ENCODE measurements at regions not wholly inside any gene's neighbourhood (a gene's known extent, or its start where the extent isn't known, plus 50 kb on each side); places are given as distances from the start of the nearest gene placed in this dataset.
A peak's percentile ranks its signal among the peaks of the same experiment; 100 is the strongest.
"Not testable (repeated sequence)": the region's sequence is repeated elsewhere in the genome, so short reads cannot be mapped to it uniquely, and the experiment has no call there.

DNA sequence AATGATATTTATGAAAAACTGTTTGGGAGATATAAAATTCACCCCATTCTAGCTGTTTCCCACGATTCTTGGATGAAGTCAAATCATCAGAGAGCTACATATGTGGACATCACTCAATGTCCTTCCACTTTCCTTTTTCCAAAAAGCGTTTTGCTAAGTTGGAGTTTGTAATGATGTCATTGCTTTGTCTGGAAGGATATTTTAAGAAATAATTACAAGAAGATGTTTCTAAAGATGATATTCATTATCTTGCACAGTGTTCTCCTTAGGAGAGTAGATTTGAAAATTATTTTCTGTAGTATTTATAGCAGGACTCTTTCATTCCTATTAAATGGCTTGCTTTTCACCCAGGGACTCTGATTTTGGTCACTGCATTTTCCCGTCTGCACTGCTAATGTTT, 851.2 kb downstream of the EFNB2 start:
- DNase-seq (ENCODE audit: low spot score): no peak

DNA sequence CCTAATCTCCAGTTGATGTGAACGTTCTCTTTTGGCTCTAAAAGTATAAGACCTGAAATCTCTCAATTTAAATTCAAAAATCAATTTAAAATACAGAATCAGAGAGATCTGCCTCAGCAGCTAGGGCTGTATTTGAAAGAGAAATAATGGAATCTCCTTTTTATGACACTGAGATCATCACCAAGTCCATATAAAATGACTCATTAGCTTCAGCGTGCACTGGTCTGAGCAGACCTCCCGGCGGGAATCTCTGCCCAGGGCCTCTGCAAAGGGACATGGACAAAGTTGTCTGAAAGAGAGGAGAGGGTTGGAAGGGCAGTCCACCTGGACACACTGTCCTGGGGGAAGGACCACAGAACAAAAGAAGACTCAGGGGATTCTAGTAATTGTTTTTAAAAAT, 855.6 kb downstream of the EFNB2 start:
- DNase-seq (ENCODE audit: low spot score): no peak

DNA sequence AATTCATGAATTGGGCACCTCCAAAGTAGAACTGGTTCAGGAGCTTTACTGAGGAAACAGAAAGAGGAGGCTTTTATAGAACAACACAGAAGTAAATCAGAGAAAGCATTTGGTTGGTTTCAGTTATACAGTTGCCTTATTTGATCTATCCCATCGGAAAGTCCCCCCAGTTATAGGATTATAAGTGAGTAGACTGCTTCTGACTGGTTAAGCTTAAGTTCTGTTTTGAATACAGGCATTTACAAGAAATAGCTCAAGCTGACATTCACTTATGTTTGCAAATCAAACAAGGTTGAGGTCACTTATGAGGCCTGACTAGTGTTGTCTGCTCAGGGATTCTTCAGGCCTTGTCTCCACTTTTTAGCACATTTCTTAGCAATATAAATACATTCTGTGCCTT, 857.4 kb downstream of the EFNB2 start:
- no peak for DNase-seq (ENCODE audit: low spot score)

DNA sequence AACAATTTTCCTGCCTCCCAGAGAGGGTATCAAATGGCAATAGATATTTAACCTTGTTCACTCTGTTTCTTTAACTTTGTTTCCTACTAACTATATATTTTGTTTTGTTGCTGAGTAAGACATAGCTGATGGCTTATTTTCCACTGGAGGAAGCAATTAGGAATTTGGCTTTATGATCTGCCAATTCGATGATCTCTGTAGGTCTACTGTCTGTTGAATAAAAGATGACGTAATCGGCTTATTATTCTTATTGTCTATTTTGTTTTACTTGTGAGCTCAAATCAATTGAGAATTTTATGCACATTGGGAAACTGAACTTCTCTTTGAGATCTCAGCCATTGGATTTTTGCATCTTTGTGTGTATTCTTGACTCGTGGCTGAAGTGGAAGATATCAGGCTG, 862.6 kb downstream of the EFNB2 start:
- no peak for DNase-seq (ENCODE audit: low spot score)

DNA sequence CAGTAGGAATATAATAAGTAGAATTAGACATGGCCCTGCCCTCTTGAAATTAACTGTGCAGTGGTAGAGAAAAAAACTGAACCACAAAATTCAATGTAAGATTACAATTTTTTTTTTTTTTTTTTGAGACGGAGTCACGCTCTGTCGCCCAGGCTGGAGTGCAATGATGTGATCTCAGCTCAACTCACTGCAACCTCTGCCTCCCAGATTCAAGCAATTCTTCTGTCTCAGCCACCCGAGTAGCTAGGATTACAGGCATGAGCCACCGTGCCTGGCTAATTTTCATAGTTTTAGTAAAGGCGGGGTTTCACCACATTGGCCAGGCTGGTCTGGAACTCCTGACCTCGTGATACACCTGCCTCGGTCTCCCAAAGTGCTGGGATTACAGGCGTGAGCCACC, 864.3 kb downstream of the EFNB2 start:
- not testable (repeated sequence) for DNase-seq (ENCODE audit: low spot score)

DNA sequence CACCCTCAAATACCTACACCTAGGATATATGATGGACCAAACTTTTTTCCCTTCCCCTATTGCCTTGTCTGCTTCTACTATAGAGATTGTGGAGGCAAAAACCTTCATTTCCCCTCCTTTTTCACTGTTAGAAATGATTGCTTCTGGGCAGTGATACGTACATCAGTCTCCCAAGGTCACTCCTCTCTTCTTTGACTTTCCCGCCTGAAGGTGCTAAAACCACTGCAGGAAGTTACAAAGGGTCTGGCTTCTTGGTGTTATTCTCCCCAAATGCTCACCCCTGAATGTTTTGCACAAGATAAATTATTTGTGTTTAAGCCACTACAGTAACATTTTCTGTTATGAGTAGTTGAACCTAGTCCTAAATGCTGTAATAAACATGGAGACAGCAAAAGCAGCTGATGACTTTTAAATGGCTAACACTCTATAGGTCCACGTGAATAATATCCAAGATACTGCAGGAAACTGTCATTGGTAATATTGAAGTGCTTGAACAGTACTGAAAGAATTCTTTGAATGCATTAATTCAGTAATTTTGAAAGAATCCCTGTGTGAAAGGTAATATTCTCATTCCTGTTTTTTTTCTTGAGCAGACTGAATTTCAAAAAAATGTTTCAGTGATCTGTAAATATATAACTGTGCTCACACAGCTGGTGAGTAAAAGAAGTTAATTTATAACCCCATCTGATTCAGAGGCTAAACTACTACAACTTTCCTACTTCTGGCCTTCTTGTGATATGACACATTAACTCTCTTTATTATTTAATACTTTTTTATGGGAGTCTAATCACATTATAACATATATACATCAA, 865.1 kb downstream of the EFNB2 start:
- DNase-seq (ENCODE audit: low spot score): no peak

DNA sequence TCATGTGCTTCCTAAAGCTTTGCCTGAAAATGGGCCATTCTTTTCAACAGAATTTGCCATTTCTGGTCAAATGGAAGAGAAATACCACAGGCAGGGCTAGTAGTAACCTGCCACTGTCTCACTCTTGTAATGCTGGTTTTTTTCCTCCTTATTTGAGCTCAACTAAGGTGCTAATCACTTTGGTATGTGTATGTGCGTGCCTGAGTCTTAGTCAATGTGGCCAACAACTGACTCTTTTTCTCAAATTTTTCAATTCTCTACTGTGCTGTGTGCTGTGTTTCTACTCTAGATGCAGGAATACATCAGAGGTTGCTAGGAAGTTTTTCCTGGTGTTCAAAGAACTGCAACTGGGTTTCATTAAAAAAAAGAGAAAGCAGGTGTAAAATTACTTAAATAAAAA, 870.2 kb downstream of the EFNB2 start:
- DNase-seq (ENCODE audit: low spot score): no peak

DNA sequence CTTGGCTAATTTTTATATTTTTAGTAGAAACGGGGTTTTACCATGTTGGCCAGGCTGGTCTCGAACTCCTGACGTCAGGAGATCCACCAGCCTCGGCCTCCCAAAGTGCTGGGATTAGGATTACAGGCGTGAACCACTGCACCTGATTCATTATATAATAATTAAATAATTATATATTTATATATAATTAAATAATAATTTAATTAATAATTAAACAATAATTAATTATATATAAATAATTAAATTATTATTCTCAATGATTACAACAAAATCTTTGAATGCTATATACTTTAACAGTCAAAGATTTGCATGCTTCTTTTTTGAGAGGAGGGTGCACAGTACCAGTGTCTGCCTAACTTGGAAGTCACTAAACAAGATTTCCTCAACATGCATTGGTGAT, 872.3 kb downstream of the EFNB2 start:
- DNase-seq (ENCODE audit: low spot score): no peak

DNA sequence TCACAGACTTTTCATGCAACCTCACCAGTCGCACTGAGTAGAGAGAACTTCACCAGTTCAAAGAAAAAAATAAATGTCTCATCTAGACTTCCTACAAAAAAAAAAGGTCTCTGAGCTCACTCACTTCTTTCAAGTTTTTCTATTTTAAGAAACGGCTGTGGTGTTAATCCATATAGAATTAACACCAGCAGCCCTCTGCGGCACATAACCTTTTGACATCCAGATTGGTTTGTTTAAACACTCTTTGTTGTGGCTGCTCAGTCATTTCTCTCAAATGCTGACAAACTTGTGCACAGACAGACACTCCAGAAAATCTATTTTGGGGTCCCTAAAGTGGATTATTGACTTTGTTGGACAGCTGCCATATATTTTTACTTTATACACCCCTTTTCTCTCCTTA, 874.9 kb downstream of the EFNB2 start:
- DNase-seq (ENCODE audit: low spot score): no peak

DNA sequence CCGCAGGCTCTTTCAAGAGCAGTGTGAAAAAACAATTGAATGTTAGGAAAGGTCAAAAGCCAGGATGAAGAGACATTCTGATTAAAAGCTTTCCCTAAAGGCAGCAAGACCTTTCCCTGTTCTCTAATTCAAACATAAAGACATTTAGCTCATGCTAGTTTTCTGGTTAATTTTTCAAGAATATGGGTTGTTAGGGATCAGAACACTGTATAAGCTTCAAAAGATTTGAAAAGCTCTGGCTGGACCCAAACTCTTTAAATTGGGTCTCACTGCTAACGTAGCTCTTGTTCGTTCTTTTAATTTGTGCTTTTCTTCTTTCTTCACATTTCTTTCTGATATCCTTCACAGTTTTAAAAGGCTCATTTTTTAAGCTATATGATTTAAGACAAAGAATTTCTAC, 877.0 kb downstream of the EFNB2 start:
- no peak for DNase-seq (ENCODE audit: low spot score)

DNA sequence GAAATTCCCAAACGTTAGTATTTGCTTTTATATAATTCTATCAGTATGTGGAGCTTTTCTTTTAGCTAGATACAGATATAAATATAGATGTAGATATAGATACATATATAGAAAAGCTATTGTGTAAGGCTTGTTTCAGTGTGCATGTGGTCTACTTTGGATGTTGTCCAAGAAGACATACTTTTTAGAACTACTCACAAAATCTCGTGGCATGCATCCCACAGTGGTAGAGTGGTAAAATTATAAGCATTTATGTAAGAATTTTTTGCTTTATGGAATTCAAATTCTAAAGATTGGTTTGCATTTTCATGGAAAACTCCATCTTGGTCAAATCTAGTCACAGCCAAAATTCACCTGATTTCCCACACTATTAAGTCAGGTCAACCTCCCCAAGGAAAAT, 880.4 kb downstream of the EFNB2 start:
- no peak for DNase-seq (ENCODE audit: low spot score)

DNA sequence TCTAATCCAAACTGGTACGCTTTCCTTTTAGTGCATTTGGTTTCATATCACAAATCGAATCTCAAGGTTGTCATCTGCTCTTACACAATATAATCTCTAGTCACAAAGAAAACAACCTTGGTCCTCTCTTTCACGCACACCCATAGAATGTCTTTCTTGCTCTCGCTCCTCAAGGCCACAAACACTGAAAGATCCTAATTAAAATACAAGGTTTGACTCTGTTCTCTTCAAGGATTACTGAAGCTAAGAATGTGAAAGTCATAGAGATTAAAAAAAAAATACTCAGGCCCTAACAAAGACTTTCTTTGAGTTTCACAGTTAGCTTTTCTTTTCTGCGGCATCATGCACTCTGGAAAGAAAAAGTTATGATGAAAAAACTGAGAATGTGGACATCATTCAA, 891.5 kb downstream of the EFNB2 start:
- DNase-seq (ENCODE audit: low spot score): peak; percentile 45

DNA sequence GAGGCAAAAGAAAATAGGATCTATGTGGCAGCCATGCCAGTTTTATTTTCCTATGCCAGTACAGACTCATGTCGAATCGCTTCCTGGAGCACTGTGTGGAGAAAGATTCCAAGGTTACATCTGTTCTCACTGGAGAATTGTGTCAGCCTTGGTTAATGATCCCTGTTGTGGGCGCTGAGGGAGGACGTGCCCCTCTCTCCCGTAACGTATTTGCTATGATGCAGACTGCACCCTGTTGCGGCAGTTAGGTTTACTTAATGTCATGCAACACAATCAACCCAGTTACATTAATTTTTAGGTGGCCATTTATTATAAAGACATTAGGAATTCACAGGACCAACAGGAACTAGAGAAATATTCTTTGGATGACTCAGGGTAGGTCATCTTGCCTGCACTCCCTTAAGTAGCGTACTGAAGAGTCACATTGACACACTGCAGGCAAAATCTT, 892.9 kb downstream of the EFNB2 start:
- DNase-seq (ENCODE audit: low spot score): no peak

DNA sequence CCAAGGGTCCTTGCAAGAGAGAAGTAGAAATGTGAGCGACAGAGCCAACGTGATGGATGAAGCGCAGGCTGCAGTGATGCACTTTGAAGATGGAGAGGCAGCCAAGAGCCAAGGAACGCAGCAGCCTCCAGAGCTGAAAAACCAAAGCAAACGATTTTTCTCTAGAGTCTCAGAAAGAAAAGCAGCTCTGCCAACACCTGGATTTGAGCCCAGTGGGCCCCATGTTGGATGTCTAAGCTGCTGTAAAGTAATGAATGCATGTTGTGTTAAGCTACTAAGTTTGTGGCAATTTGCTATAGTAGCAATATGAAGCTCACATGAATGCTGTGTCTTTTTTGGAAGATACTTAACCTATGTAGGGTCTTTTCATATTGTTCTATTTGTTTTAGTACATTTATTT, 894.3 kb downstream of the EFNB2 start:
- DNase-seq (ENCODE audit: low spot score): no peak

DNA sequence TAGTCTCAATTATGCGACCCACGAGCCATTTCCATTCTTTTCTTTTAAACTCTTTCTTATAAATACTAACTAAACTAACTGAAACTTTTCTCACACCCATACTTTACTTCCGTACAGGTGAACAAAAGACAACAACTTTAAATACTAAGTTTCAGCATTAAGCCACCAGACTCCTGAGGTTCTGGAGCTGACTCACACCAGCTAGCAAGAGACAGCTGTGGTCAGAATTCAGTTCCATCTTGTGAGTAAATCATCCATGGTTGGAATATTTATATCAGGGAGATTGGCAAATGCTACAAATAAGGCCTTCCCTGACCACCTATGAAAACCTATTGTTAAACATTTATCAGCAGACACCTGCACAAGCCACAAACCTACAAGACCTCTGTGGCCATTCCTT, 897.0 kb downstream of the EFNB2 start:
- no peak for DNase-seq (ENCODE audit: low spot score)

DNA sequence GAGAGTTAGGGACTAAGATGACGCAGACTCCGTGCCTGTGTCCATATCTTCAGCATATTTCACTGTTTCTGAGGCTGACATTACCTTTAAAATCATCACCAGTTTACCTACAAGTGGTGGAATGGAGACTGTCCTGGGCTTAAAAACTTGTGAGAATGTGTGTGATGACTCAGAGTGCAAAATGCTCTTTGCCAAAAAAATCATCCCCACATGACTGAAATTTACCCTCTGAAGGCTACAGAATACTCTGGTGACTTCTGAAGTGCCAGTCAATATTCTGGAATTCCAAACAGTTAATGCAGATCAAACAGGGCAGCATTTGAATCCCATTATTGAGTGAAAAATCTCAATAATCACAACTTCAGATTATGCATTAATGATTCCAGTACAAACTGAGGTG, 901.4 kb downstream of the EFNB2 start:
- DNase-seq (ENCODE audit: low spot score): no peak

DNA sequence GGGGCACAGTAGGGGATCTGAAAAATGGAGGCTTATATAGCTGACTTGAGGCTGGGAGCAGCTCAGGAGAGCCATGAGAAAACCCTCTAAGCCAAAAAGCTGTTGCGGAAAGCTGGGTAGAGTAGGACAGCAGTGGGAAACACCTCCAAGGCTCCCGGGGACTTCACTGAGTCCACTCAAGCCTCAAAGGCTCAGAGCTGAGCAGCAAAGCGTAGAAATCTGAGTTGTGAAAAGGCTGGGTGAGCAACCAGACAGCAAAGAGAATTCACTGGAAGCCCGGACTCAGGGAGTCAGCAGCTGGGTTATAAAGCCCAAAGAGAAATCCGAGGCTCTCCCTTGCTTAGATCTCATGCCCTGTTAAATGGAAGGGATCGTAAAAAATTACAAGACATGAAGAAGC, 905.0 kb downstream of the EFNB2 start:
- no peak for DNase-seq (ENCODE audit: low spot score)

DNA sequence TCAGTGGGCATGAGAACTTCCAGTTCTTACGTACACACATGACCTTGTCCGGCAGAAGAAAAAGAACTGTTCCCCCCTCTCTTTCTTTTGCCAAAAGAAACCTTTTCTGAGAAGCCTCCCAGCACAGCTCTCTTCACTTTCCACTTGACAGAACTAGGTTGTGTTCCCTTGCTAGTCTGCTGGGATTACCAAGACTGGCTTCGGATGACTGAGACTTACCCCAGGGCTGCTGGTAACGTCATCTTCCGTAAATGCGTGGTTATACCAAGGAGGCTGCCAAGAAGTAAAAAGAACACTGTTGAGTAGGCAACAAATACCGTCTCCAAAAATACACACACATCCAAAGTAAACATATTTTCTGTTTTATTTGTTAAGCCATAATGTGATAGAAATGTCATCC, 908.2 kb downstream of the EFNB2 start:
- no peak for DNase-seq (ENCODE audit: low spot score)

DNA sequence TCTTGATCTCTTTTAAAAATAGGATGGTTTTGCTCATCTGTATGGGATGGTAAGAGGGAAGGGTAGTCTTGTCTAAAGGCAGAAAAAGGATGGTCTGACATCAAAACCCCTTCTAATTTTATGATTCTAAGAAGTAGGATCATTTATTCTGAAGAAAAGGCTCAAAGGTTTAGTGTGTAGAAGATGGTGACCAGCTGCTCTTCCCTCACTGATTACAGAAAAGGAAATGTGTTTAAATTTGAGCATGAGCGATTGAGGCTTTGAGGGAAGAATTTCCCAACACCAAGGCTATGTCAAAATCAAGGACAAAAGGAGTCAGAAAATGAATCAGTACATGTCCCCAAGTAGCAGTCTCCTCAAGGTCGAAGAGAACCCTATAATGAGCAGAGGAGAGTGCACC, 909.8 kb downstream of the EFNB2 start:
- no peak for DNase-seq (ENCODE audit: low spot score)

DNA sequence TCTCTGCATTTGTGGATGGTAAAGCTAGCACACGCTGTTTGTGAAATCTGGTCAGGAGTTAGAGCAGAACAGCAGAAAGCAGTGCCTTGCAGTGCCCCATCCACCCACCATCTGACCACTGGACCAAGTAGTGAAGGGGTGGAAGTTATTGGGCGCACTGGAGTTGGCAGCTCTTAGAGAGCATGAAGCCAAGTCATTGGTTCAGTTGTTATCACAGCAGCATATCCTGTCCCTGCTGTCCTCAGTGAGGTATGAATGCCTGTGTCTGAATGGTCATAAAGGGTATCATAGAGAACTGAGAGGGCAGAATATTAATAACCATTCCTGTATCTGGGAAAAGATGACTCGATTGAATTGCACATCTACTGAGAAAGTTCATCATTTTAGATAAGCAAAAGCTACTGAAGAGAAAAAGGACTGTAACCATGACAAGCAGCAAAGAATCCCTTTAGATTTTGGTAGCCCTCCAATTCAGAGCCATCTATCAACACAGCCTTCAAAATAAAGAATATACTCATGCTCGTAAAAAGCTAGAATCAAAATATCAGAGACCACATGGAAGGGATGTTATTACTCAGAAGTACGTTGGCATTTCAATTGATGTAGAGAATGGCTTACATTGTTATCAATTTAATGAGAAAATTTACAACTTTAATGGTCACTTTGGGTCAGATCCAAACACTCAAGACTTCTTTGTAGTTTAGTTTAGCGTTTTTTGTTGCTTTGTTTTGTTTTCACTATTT, 919.0 kb downstream of the EFNB2 start:
- DNase-seq (ENCODE audit: low spot score): no peak

DNA sequence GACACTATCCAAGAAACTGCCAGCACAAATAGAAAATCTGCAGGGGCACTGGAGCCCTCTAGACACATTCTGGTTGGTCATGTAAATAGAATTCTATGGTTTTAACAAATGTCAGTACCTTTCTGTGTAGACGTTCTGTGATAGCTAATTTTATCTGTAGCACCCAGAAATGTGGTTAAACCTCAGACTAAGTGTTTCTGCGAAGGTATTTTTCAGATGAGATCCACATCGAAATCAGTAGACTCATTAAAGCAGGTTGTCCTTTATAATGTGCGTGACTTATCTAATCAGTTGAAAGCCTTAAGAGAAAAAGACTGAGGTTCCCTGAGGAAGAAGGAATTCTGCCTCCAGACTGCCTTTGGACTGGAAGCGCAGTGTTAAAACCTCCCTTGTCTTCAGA, 922.9 kb downstream of the EFNB2 start:
- DNase-seq (ENCODE audit: low spot score): no peak

DNA sequence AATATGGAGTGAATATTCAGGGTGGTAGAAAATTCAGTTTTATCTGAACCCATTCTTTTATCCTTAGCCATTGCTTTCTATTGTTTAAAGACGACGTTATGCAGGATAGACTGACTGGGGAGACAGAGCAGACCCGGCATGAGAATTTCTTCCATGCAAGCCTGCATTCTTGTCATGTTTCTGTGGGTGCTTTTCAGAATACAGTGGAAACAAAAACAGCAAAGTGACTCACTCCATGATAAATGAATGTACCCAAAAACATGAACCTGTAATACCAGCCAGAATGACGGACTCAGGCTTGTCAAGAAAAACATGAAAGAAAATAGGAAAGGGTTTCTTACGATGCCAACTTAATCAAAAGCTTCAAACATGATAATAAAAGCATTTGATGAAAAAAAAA, 924.0 kb downstream of the EFNB2 start:
- no peak for DNase-seq (ENCODE audit: low spot score)

DNA sequence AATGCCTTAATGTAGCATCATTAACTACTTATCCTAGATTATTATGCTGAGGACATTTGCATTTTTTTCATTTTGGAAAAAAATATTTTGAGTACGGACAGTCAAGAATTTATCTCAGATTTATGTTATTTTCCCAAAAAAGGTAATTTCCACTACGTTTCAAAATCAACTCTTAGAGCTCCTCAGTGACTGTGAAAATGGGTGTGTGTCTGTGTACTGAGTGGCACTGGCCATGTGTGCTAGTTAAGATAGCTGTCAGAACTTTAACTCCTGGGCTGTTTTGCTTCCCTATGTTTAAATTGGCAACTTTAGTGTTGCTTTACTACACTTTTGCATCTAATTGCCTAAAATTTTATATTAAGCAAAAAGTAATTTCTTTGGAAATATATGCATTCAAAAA, 927.4 kb downstream of the EFNB2 start:
- no peak for DNase-seq (ENCODE audit: low spot score)

DNA sequence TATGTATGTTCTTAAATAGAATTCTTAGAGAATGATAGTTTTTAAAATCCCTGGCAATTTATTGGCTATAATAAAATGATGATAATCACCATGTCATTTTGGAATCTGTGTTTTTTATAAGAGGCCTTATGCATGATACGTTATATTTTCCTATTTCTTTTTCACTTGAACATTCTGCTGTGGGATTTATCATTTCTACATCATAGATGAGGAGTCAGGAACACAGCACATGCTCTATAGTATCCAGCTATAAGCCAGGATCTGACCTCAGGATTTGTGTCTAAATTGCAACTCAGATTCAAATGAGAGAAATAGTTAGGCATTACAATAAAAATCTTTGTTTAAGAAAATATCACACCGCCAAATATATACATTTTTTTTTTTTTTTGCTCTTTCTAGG, 928.0 kb downstream of the EFNB2 start:
- no peak for DNase-seq (ENCODE audit: low spot score)
